Caco-2 (cell line): ENCODE measurements at regions not wholly inside any gene's neighbourhood (a gene's known extent, or its start where the extent isn't known, plus 50 kb on each side); places are given as distances from the start of the nearest gene placed in this dataset.

Source experiments
- BruUV-seq: library from RNA; stranded (reverse); fragments of 400-500 nt; replicated peaks from 2 replicates; lab custom pipeline; 2021; lab: Mats Ljungman, UMichigan
- CTCF ChIA-PET: fragments of 300-600 bp; sonication (Branson Sonifier 250); formaldehyde crosslinking; loops from one replicate; lab custom pipeline; 2022; ENCODE audit warnings: antibody characterized with exemption; lab: Charles Lee
- POLR2A ChIA-PET: fragments of 300-600 bp; sonication (Branson Sonifier 250); formaldehyde crosslinking; loops from one replicate; lab custom pipeline; 2022; ENCODE audit warnings: antibody characterized with exemption; lab: Charles Lee
- DNase-seq, 2 experiments: peaks; one replicate each; pipeline versions ENCODE4 v3.0.0 to v3.0.0-alpha.2; 2020 to 2022
- H3K27me3 ChIP-seq: replicated peaks from 2 replicates; pipeline ENCODE4 v1.6.0; 2011; ENCODE audit warnings: low read length; ENCODE audit not compliant: control insufficient read depth, insufficient read depth
- H3K36me3 ChIP-seq: 2 replicates; pipeline ENCODE4 v1.5.1; 2011; ENCODE audit warnings: low read length; ENCODE audit not compliant: control insufficient read depth, insufficient read depth
- H3K4me1 ChIP-seq: fragments of 250-450 bp; sonication (Bioruptor Pico); 2 replicates; pipeline ENCODE4 v1.5.1; 2020; ENCODE audit warnings: mild to moderate bottlenecking
- H3K4me3 ChIP-seq: 2 replicates; pipeline ENCODE4 v1.5.1; 2011; ENCODE audit warnings: low read depth, mild to moderate bottlenecking, control low read depth, low read length
- H3K9me3 ChIP-seq: fragments of 250-450 bp; sonication (Bioruptor Pico); 2 replicates; pipeline ENCODE4 v1.5.1; 2020; ENCODE audit warnings: mild to moderate bottlenecking, moderate library complexity
- H3K27ac Mint-ChIP-seq: one replicate; pipeline ENCODE4 v1.8.0; 2022; ENCODE audit warnings: mixed read lengths; ENCODE audit not compliant: unreplicated experiment
- H3K27me3 Mint-ChIP-seq: one replicate; pipeline ENCODE4 v1.8.0; 2022; ENCODE audit warnings: mixed read lengths; ENCODE audit not compliant: insufficient read depth, unreplicated experiment
- H3K36me3 Mint-ChIP-seq: one replicate; pipeline ENCODE4 v1.8.0; 2022; ENCODE audit warnings: mild to moderate bottlenecking, mixed read lengths; ENCODE audit not compliant: insufficient read depth, unreplicated experiment
- H3K4me1 Mint-ChIP-seq: one replicate; pipeline ENCODE4 v1.8.0; 2022; ENCODE audit warnings: low read depth, mixed read lengths; ENCODE audit not compliant: unreplicated experiment
- H3K4me3 Mint-ChIP-seq: one replicate; pipeline ENCODE4 v1.8.0; 2022; ENCODE audit warnings: mild to moderate bottlenecking, moderate library complexity, mixed read lengths; ENCODE audit not compliant: unreplicated experiment
- H3K9me3 Mint-ChIP-seq: one replicate; pipeline ENCODE4 v1.8.0; 2022; ENCODE audit warnings: mixed read lengths; ENCODE audit not compliant: unreplicated experiment
- intact Hi-C: fragments of 100-400 bp; cut with micrococcal nuclease; formaldehyde crosslinking; loops from one replicate; pipeline ENCODE4 v1.10.0; 2022; ENCODE audit not compliant: unreplicated experiment
- TF ChIP-seq, protein P1 (sequence below), 2 experiments: fragments of 200-600 bp in 1 of 2; IDR thresholded peaks; 1 replicate in 1 of 2; 2 replicates in 1 of 2; pipeline versions ENCODE4 v1.5.1 to v1.8.0; 2011 to 2022; ENCODE audit warnings: antibody characterized with exemption in 1 of 2, control low read depth in 1 of 2, inconsistent platforms in 1 of 2, low read depth in 1 of 2, low read length in 1 of 2, mild to moderate bottlenecking in 1 of 2, moderate library complexity in 1 of 2; ENCODE audit not compliant: insufficient read depth in 1 of 2, severe bottlenecking in 1 of 2, unreplicated experiment in 1 of 2

DNA sequence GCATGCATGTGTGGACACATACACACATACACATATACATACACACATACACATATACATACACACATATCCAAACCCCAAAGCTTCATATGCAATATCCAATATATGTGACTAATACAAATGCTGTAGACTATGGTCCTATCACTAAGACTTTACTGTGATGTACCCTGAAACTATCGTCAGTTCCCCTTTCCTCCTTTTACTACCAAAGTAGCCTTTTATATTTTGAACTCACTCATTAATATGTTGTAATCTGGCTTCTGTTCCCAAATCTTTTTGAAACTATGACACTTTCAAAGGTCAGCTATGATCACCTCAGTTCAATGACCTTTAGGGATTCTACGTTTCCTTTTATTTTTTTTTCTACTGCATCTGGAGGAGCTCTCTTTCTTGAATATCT lies 64.8 kb upstream of the TFEC start:
- TF ChIP-seq, protein P1, sequence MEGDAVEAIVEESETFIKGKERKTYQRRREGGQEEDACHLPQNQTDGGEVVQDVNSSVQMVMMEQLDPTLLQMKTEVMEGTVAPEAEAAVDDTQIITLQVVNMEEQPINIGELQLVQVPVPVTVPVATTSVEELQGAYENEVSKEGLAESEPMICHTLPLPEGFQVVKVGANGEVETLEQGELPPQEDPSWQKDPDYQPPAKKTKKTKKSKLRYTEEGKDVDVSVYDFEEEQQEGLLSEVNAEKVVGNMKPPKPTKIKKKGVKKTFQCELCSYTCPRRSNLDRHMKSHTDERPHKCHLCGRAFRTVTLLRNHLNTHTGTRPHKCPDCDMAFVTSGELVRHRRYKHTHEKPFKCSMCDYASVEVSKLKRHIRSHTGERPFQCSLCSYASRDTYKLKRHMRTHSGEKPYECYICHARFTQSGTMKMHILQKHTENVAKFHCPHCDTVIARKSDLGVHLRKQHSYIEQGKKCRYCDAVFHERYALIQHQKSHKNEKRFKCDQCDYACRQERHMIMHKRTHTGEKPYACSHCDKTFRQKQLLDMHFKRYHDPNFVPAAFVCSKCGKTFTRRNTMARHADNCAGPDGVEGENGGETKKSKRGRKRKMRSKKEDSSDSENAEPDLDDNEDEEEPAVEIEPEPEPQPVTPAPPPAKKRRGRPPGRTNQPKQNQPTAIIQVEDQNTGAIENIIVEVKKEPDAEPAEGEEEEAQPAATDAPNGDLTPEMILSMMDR (IDR thresholded peaks at IDR 0.05; ENCODE audit: insufficient read depth in 1 of 2, low read depth in 1 of 2, low read length in 1 of 2, severe bottlenecking in 1 of 2, unreplicated experiment in 1 of 2) = no peak
- BruUV-seq = no TSS peak
- ChIA-PET CTCF (no interaction called here), POLR2A (no interaction called here)
- no peaks in the 10 kb centered on the region; the same call in 1 of the 2 replicates for H3K9me3 ChIP-seq
- no peaks in the 10 kb centered on the region for H3K36me3 Mint-ChIP-seq
- no peaks in the 10 kb centered on the region for H3K27me3 ChIP-seq
- H3K27ac Mint-ChIP-seq = no peak overlapping the region
- no peak overlapping the region for H3K4me3 ChIP-seq
- DNase-seq = no peak
- H3K27me3 Mint-ChIP-seq = no peaks in the 10 kb centered on the region
- intact Hi-C loops = no loop called here
- H3K9me3 Mint-ChIP-seq = no peaks in the 10 kb centered on the region
- H3K4me3 Mint-ChIP-seq = no peak overlapping the region
- no peaks in the 10 kb centered on the region for H3K4me1 ChIP-seq
- H3K36me3 ChIP-seq = no peaks in the 10 kb centered on the region
- H3K4me1 Mint-ChIP-seq = no peaks in the 10 kb centered on the region

DNA sequence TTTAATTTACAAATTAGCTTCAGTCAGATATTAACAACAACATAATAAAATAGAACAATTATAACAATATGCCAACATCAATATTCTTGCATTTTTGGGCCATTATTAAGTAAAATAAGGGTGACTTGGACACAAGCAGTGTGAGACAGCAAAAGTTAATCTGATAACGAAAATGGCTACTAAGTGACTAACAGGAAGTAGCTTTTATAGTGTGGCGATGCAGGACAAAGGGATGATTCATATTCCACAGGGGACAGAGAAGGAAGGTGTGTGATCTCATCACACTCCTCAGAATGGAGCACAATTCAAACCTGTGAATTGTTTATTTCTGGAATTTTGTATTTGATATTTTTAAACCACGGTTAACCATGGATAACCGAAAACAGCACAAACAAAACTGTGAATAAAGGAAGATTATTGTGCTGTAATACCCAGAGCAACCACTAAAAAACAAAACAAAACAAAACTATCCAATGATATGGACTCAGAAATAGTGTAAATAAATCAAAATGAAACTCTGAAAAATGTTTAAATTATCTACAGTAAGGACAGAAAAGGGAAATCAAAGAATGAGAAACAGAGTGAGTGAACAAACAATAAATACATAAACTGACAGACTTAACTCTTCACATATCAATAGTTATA lies 66.9 kb upstream of the TFEC start:
- CTCF ChIA-PET = no interaction called here
- DNase-seq = no peak
- Mint-ChIP-seq H3K4me1 (no peaks in the 10 kb centered on the region), H3K4me3 (no peak overlapping the region), H3K9me3 (no peaks in the 10 kb centered on the region), H3K27me3 (peaks cover 6% of the 10 kb centered on the region), H3K36me3 (no peaks in the 10 kb centered on the region), H3K27ac (no peak overlapping the region)
- no peak overlapping the region for H3K4me3 ChIP-seq
- TF ChIP-seq, protein P1 (IDR thresholded peaks at IDR 0.05; ENCODE audit: insufficient read depth in 1 of 2, low read depth in 1 of 2, low read length in 1 of 2, severe bottlenecking in 1 of 2, unreplicated experiment in 1 of 2) = no peak
- intact Hi-C loops = no loop called here
- H3K9me3 ChIP-seq = no peaks in the 10 kb centered on the region; the same call in 1 of the 2 replicates
- no peaks in the 10 kb centered on the region for H3K27me3 ChIP-seq
- no TSS peak for BruUV-seq
- no peaks in the 10 kb centered on the region for H3K36me3 ChIP-seq
- POLR2A ChIA-PET = no interaction called here
- H3K4me1 ChIP-seq = no peaks in the 10 kb centered on the region

DNA sequence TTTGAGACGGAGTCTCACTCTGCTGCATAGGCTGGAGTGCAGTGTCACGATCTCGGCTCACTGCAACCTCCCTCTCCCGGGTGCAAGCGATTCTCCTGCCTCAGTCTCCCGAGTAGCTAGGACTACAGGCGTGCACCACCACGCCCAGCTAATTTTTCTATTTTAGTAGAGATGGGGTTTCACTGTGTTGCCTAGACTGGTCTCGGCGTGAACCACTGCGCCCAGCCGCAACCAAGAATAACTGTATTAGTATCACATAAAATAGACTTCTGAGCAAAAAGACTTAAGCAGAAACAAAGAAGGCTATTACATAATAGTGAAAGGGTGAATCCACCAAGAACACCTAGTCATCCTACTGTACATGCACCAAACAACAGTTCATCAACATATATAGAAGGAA lies 67.6 kb upstream of the TFEC start:
- Mint-ChIP-seq H3K27me3 (peaks cover 9% of the 10 kb centered on the region), H3K4me3 (no peak overlapping the region), H3K9me3 (no peaks in the 10 kb centered on the region), H3K27ac (no peak overlapping the region), H3K4me1 (no peaks in the 10 kb centered on the region), H3K36me3 (no peaks in the 10 kb centered on the region)
- Histone ChIP-seq H3K36me3 (no peaks in the 10 kb centered on the region), H3K4me3 (no peak overlapping the region), H3K27me3 (no peaks in the 10 kb centered on the region), H3K9me3 (no peaks in the 10 kb centered on the region; the same call in 1 of the 2 replicates), H3K4me1 (no peaks in the 10 kb centered on the region)
- TF ChIP-seq, protein P1 (IDR thresholded peaks at IDR 0.05; ENCODE audit: insufficient read depth in 1 of 2, low read depth in 1 of 2, low read length in 1 of 2, severe bottlenecking in 1 of 2, unreplicated experiment in 1 of 2) = no peak
- no peak for DNase-seq
- CTCF ChIA-PET = no interaction called here
- intact Hi-C loops = no loop called here
- POLR2A ChIA-PET = no interaction called here
- BruUV-seq = no TSS peak
